GM18868 (cell line): ENCODE measurements at regions not wholly inside any gene's neighbourhood (a gene's known extent, or its start where the extent isn't known, plus 50 kb on each side); places are given as distances from the start of the nearest gene placed in this dataset.

Source experiments
- ATAC-seq: cut with Tn5 transposase; IDR thresholded peaks from one replicate; pipeline ENCODE4 v1.9.1; 2021; ENCODE audit warnings: mild to moderate bottlenecking, moderate library complexity; ENCODE audit not compliant: unreplicated experiment

DNA sequence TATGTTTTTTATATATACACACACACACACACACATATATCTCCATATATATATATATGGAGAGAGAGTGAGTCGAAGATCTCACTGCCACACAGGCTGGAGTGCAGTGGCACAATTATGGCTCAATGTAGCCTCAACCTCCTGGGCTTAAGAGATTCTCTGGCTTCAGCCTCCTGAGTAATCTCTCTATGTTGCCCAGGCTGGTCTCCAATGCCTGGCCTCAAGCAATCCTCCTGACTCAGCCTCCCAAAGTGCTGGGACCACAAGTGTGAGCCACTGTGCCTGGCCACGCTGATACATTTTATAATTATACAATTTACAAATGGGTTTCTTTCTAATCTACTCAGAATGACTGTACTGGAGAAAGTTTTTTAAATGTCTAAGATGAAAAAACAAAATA is 664.2 kb downstream of the PTPRC start:
- no peak for ATAC-seq

DNA sequence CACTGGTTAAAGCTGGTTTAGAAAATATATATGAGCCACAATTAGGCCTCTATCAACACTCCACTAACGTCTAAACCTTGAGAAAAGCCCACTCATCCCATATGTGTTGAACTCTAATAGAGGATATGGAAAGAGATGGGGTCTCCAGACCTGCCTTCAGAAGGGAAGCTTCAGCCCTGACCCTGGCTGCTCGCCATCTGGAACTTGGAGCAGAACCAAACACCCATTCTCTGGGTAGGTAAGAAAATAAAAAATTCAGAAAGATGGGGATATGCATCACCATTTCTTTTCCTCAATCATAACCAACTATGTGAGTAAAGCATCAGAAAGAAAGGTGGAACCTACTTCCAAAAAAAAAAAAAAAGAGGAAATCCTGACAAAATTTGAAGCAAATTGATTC is 666.2 kb downstream of the PTPRC start:
- ATAC-seq = no peak

DNA sequence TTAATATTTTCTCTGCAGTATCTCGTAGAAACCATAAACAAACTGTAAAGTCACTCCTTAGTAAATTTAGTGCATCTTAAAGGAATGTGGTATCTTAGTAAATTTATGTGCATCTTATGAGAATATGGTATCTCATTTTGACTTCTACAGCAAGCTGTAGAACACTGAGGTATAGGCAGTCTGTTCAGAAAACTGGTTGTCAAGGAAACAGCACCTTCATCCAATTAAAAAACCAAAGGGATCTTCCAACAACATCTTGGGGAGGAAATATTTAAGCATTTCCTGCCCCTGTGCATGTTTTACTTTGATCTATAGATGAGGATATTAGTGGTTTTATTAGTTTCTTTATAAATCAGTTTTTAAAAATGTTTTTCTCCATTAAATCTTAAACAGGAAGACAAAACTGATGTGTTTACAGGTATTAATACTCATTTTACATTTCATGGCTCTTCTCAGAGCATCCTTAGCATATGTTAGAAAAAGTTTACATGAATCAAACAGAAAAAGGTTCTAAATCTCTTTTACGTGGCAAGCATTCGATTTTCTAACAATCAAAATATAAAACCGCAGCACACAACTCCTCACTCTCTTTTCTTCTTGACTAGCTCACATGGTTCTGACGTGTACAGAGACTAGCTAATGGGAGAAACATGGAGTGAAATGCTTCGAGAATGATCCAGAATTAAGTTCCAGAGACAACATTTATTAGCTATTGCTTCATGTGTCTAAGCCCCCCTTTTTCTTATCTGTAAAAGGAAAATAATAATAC is 668.8 kb downstream of the PTPRC start:
- no peak for ATAC-seq

DNA sequence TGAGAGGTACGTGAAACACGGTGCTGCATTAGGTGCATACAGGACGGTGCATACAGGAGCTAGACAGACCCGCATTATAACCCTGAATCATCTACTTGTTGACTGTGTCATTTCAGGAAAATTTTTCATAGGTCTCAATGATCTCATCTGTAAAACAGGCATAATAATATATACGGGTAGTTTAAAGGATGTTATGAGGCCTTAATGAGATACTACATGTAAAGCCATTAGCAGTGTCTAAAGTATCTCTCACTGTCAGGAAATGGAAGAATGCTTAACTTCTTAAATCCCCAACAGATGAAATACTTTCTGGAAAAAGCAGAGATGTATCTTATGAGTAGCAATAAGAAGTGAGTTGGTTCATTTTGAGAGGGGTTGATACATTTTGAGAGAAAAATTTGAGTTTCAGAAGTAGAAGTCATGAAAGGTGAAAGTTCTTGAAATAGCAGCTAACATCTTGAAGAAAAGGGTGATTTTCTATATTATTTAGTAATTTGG is 669.6 kb downstream of the PTPRC start:
- peak; percentile 67 for ATAC-seq

DNA sequence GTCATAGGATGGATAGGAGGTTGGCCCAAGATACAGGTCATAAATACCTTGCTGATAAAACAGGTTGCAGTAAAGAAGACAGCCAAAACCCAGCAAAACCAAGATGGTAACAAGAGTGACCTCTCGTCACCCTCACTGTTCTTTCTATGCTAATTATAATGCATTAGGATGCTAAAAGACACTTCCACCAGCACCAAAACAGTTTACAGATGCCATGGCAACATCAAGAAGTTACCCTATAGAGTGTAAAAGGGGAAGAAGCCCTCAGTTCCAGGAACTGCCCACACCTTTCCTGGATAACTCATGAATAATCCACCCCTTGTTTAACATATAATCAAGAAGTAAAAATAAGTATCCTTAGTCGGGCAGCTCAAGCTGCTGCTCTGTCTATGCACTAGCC is 671.9 kb downstream of the PTPRC start:
- ATAC-seq = no peak

DNA sequence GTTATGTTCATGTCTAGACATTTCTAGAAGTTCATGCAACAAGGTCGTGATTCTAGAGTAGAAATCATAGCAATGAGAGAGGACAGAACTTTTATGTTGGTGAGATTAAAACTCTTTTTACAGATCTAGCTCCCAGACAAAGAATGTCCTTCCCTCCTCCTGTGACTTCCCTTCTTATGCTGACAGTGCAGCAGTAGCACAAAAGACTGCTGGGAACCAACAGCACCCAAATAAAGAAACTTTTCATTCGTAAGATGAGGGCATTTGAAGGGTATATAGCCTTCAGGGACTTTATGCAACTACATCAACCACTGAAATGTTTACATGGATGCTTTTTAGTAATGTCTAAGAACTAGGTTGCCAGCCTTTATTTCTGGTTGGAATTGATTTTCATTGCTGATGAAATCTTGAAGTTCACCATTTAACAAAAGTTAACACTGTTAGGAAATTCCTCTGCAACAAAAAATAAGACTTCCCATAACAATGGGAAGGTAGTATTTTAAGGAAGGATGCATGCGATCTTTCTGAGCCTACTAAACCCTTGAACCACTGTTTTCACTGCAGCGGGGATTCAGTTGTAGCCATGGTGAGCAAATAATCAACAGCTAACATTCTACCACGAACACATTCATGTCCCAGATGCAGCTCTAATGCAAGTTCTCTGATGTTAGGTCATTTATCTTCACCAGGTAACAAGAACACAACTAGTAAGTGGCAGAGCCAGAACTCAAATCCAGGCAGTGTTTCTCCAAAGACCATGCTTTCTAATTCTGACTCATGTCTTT is 672.8 kb downstream of the PTPRC start:
- ATAC-seq = no peak

DNA sequence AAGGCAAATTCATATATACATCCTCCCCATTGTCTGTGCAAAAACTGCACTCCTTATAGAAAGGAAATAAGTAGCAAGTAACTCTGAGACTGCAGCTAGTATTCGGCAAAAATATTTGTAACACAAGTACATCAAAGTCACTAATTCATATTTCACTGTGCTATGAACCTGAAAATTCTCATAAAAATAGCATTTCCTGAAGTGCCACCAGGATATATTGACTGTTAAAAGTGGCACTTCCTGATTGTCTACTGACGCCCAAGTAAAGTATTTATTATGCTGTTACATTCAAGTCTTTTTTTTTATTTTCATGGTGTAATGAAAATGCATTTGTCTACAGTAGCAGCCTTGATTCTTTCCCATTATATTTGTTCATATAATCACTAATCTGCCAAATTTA is 673.8 kb downstream of the PTPRC start:
- ATAC-seq = no peak

DNA sequence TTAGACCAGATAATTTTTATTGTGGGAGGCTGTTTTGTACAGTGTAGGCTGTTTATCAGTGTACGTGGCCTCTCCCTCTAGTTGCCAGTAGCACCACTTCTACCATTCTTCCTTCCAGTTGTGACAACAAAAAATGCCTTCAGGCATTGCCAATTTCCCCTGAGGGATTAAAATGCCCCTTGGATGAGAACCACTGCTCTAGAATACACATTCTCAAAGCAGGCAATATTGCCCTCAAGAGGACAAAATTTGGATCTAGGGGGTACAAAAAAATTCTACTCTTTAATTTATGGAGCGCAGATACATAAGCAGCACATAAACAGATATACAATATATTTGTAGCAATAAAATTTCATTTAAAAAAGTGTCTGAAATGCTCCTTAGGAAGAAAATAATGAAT is 674.6 kb downstream of the PTPRC start:
- ATAC-seq = no peak

DNA sequence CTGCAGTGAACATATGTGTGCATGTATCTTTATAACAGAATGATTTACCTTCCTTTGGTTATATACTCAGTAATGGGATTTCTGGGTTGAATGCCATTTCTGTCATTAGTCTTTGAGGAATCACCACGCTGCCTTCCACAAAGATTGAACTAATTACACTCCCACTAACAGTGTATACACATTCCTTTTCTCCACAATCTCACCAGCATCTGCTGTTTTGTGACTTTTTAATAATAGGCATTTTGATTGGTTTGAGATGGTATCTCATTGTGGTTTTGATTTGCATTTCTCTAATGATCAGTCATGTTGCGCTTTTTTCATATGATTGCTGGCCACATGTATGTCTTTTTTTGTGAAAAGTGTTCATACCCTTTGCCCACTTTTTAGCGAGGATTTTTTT is 680.5 kb downstream of the PTPRC start:
- no peak for ATAC-seq

DNA sequence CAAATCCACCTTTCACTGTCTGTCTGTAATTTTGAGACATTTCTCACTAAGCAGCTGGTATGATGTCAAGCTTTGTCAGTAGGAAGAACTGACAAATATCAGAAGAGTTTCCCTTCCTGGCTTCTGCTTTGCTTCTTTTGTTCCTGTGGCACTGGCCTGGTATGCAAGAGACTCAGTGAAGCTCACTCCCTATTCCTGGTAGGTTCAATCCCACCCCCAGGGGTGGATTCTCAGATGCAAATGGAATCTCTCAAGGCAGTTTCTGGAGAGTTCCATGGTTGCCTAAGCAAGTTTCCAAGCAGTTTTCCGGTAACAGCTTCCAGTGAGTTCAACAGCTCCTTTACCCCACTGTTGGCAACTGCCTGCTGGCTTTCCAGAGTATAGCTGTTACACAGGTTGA is 683.4 kb downstream of the PTPRC start:
- ATAC-seq = no peak

DNA sequence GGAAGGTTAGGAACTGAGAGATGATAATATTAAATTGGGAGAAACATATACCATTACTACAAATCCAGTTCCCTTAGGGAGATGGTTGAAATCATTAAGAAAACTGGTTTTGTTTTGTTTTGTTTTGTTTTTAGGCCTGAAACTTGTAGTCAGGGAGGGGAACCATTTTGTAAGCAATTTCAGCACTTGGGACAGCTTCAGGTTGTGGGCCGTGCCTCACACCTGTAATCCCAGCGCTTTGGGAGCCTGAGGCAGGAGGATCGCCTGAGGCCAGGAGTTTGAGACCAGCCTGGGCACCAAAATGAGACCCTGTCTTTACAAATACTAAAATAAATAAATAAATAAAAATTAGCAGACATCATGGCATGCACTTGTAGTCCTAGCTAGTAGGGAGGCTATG is 694.3 kb upstream of the NR5A2 start:
- ATAC-seq = no peak

DNA sequence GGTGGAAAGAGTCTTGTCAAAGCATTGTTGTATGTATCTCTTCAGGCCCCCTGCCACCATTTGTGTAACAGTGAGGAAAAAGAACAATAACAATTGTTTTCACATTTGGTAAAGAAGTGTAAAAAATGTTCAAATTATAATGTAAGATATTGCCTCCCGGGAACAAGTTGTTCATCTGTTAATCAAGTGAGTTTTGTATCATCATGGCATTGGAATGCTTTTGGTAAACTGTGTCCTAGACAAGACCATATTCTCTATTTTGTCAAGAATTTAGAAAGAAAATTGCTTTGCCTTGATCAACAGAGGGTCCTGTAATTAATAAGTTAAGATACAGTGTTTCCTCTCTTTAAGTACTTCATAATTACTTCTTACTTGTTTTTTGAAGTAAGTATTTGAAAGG is 692.0 kb upstream of the NR5A2 start:
- no peak for ATAC-seq

DNA sequence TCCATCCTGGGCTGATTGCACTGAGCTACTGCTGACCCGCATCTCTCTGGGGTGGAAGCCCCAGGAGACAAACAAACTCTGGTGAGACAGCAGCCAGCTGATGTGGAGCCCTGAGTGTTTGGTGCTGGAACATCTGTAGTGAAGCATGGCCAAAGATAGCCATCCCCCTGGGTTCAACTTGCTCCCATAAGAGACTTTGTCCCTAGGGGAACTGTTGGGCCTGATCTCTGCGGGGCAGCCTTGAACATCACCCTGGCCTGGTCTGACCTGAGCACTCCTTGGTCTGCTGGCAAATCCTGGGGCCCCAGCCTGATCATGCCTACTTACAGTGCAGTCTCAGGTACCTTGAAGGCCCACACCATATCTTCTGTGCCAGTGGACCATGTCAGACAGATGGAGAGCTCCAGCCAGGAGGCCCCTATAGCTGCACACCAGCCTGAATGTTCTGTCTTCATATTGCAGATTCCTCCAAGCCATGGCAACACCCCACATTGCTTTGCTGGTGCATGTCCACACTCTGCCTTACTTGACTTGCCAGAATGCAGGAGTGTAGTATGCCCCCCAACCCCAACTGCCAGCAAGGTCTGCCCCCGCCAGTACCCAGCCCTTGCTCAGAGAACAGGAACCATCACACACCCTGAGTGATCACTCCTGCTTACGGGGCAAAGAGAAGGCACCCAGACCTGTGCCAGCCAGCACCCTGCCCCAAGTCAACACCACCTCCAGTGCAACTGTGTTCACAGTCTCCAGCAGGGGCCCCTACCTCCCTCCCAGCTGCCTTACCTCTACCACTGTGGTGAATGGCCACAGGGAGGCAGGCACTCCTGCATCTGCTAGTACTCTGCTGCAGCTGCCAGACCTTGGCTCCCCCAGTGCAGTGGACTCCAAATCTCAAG is 690.5 kb upstream of the NR5A2 start:
- ATAC-seq = peak; percentile 66

DNA sequence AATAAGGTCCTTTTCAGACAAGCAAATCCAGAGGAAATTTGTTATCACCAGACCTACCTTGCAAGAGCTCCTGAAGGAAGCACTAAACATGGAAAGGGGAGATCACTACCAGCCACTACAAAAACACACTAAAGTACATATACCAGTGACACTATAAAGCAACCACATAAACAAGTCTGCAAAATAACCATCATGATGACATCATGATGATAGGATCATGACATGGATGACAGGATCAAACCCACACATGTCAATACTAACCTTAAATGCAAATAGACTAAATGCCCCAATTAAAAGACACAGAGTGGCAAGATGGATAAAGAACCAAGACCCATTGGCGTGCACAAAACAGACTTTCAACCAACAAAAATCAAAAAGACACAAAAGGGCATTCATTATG is 688.8 kb upstream of the NR5A2 start:
- ATAC-seq = no peak

DNA sequence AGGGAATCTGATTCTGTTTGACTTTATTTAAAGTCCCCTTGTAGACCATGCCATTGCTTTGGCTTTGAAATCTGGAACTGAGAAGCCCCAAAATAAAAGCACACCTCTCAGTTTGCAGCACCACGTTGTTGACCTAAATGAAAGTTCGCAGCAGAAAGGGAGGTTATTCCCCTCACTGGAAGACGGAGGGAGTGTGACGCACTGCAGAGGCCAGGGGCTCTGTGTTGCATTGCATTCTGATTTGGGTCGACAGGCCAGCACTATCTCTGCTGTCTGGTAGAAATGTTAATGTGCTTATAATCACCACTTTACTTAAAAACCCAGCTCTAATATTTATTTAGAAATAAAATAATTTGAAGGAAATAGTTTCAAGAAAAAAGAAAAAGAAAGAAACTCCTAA is 675.2 kb upstream of the NR5A2 start:
- ATAC-seq = no peak

DNA sequence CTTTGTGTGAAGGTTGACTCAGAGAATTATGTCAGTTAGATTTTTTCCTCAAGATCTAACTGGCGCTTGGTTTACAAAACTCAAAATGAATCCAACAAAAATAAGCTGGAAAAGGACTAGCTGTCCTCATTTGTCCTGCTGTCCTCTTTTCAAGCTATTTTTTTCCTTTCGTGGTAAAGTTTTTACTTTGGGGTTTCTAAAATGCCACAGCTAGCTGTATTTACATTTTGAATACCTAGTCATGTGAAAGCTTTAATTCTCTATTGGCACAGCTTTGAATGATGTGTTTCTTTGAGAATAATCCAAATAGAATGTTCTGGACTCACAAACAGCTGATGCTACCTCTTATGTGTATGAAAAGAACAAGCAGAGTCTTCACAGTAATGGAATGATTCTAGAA is 673.6 kb upstream of the NR5A2 start:
- no peak for ATAC-seq

DNA sequence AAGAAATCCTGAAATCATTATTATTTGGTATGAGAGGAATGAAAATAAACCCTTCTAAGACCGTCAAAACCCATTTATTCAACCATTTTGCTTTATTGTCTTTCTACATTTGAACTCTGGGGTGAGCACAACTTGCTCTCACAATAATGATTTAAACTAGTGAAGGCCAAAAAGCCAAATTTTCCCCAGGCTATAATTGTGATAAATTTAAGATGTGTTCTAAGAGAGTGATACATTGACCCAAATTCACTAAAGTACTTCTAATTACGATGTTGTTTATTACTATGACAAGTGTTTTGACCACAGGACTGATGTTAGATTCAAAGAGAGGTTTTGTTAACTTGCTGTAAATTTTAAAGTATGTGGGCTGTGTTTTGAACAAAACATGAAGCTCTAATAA is 670.9 kb upstream of the NR5A2 start:
- no peak for ATAC-seq

DNA sequence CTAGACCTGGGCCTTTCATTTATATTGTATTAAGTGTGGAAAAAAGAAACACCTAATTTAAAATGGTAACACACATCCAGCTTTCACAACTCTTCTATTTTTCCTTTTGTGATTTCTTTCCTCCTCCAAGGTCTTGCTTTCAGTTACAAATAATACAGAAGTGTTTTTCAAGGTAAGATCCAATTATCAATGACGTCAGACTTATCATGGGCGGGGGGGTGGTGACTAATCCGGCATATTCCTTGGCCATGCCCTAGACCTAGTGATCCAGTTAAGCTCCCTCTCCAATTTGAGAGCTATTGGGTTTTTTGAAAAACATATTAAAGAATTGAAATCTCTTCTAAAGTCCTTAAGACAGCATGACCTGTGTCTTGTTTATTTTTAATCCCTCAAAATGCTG is 669.9 kb upstream of the NR5A2 start:
- no peak for ATAC-seq

DNA sequence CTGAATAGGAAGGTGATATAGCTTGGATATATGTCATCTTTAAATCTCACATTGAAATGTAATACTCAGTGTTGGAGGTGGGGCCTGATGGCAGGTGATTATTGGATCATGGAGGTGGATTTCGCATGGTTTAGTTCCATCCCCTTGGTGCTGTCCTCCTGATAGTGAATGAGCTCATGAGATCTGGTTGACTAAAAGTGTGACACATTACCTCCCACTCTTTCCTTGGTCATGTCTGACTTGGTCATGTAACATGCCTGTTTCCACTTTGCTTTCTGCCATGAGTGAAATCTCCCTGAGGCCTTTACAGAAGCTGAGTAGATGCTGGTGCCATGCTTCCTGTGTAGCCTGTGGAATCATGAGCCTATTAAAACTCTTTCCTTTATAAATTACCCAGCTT is 664.5 kb upstream of the NR5A2 start:
- no peak for ATAC-seq

DNA sequence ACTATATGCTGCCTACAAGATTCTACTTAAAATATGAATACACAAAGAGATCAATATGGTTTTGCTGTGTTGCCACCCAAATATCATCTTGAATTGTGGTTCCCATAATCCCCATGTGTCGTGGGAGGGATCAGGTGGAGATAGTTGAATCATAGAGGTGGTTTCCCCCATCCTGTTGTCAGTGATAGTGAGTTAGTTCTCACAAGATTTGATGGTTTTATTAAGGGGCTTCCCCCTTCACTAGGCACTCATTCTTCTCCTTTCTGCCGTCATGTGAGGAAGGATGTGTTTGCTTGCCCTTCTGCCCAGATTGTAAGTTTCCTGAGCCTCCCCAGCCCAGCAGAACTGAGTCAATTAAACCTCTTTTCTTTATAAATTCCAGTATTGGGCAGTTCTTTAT is 654.4 kb upstream of the NR5A2 start:
- no peak for ATAC-seq

DNA sequence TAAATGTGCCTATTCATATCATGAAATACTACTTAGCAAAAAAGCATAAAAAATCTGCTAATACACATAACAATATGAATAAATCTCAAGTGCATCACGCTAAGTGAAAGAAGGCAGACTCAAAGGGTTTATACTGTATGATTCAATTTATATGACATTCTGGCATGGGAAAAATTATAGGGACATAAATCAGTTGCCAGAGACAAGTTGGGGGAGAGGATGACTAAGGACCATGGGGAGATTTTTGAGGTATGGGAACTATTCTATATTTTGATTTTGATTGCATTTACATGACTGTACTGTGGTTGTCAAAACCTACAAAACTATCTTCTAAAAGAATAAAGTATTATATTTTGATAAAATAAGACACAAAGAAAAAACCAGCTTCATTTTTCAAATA is 650.3 kb upstream of the NR5A2 start:
- no peak for ATAC-seq
